PC-9 (cell line): ENCODE measurements at regions not wholly inside any gene's neighbourhood (a gene's known extent, or its start where the extent isn't known, plus 50 kb on each side); places are given as distances from the start of the nearest gene placed in this dataset.

Source experiments
- BruUV-seq: library from RNA; stranded (reverse); fragments of 400-500 nt; replicated peaks from 2 replicates; lab custom pipeline; 2021; lab: Mats Ljungman, UMichigan
- CTCF ChIA-PET: fragments of 300-600 bp; sonication (Branson Sonifier 250); formaldehyde crosslinking; loops from one replicate; lab custom pipeline; 2022; ENCODE audit warnings: antibody characterized with exemption; lab: Charles Lee
- POLR2A ChIA-PET: fragments of 300-600 bp; sonication (Branson Sonifier 250); formaldehyde crosslinking; loops from one replicate; lab custom pipeline; 2022; ENCODE audit warnings: antibody characterized with exemption; ENCODE audit not compliant: unreplicated experiment; lab: Charles Lee
- DNase-seq, 2 experiments: peaks; one replicate each; pipeline versions ENCODE4 v3.0.0 to v3.0.0-alpha.2; 2015 to 2022; ENCODE audit warnings: mixed read lengths in 1 of 2
- H2AFZ ChIP-seq: fragments of 200-600 bp; sonication (generic); 2 replicates; pipeline ENCODE4 v1.8.1; 2017; ENCODE audit warnings: antibody characterized with exemption
- H3F3A ChIP-seq: fragments of 200-600 bp; sonication (generic); 2 replicates; pipeline ENCODE4 v1.8.1; 2017; ENCODE audit warnings: antibody characterized with exemption, mild to moderate bottlenecking, low read depth; ENCODE audit not compliant: insufficient read depth
- H3K27ac ChIP-seq: fragments of 200-600 bp; sonication (generic); 2 replicates; pipeline ENCODE4 v1.6.1; 2016; ENCODE audit warnings: mixed run types
- H3K27me3 ChIP-seq: fragments of 200-600 bp; sonication (generic); 2 replicates; pipeline ENCODE4 v1.6.1; 2016; ENCODE audit warnings: low read depth, mixed run types; ENCODE audit not compliant: insufficient read depth
- H3K36me3 ChIP-seq: fragments of 200-600 bp; sonication (generic); 2 replicates; pipeline ENCODE4 v1.6.1; 2016; ENCODE audit warnings: low read depth, mixed run types
- H3K4me1 ChIP-seq: fragments of 200-600 bp; sonication (generic); replicated peaks from 2 replicates; pipeline ENCODE4 v1.6.1; 2016; ENCODE audit warnings: mixed run types; ENCODE audit not compliant: insufficient read depth
- H3K4me2 ChIP-seq: fragments of 200-600 bp; sonication (generic); 2 replicates; pipeline ENCODE4 v1.6.1; 2017; ENCODE audit warnings: mixed run types
- H3K4me3 ChIP-seq: fragments of 200-600 bp; sonication (generic); 2 replicates; pipeline ENCODE4 v1.6.1; 2016; ENCODE audit warnings: mixed run types
- H3K79me2 ChIP-seq: fragments of 200-600 bp; sonication (generic); 2 replicates; pipeline ENCODE4 v1.6.1; 2017; ENCODE audit warnings: low read depth, mixed run types
- H3K9me2 ChIP-seq: fragments of 200-600 bp; sonication (generic); 2 replicates; pipeline ENCODE4 v1.8.1; 2017; ENCODE audit warnings: mild to moderate bottlenecking; ENCODE audit not compliant: insufficient read depth
- H3K9me3 ChIP-seq: fragments of 200-600 bp; sonication (generic); 2 replicates; pipeline ENCODE4 v1.8.1; 2016; ENCODE audit warnings: low read depth; ENCODE audit not compliant: insufficient read depth
- H4K20me1 ChIP-seq: fragments of 200-600 bp; sonication (generic); 2 replicates; pipeline ENCODE4 v1.8.1; 2017; ENCODE audit not compliant: insufficient read depth
- EZH2 ChIP-seq: fragments of 200-600 bp; sonication (generic); IDR thresholded peaks from 2 replicates; pipeline ENCODE4 v1.8.0; 2017; ENCODE audit warnings: antibody characterized with exemption, low read depth
- intact Hi-C: fragments of 100-400 bp; cut with micrococcal nuclease; formaldehyde crosslinking; loops from one replicate; pipeline ENCODE4 v1.10.0; 2022; ENCODE audit not compliant: unreplicated experiment
- TF ChIP-seq, protein P1 (sequence below): fragments of 200-600 bp; sonication (generic); conservative IDR thresholded peaks from 2 replicates; pipeline ENCODE4 v1.6.1; 2017; ENCODE audit warnings: mixed run types, antibody characterized with exemption, mild to moderate bottlenecking, moderate library complexity

DNA sequence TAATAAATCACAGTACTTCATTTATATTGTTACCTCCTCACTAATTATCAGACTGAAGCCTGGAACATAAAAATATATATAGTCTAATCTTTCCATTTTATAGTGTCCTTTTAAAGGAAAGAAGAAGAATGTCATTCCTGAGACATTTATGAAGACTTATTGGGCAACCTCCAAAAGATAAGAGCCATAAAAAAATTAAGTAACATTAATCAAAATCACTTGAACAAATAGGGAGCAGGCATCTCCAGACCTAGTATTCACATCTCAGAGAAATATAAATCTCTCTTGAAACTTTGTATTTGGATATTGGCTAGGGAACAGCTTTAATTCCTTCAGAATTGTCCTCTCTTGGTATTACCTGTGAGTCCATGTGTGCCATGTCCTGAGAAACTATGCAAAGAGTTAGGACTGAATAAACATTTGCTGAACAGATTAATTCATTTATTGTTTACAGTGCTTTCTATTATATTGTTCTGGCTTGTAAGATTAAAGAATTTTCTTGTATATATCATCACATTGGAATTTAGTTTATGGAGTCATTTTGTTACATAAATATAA lies 530.5 kb upstream of the LRRC4C start:
- DNase-seq, result no peak
- Histone ChIP-seq H3K4me1 (no peaks in the 10 kb centered on the region), H3K4me2 (no peak overlapping the region), H3K27me3 (no peaks in the 10 kb centered on the region), H3K79me2 (no peaks in the 10 kb centered on the region), H3K9me2 (no peaks in the 10 kb centered on the region), H3K27ac (no peak overlapping the region), H3K9me3 (no peaks in the 10 kb centered on the region), H3K4me3 (no peak overlapping the region), H3F3A (no peaks in the 10 kb centered on the region), H4K20me1 (no peaks in the 10 kb centered on the region), H2AFZ (no peak overlapping the region), H3K36me3 (no peaks in the 10 kb centered on the region)
- POLR2A ChIA-PET, result no interaction called here
- intact Hi-C loops, result no loop called here
- CTCF ChIA-PET, result no interaction called here
- no peak for TF ChIP-seq EZH2
- TF ChIP-seq, protein P1, sequence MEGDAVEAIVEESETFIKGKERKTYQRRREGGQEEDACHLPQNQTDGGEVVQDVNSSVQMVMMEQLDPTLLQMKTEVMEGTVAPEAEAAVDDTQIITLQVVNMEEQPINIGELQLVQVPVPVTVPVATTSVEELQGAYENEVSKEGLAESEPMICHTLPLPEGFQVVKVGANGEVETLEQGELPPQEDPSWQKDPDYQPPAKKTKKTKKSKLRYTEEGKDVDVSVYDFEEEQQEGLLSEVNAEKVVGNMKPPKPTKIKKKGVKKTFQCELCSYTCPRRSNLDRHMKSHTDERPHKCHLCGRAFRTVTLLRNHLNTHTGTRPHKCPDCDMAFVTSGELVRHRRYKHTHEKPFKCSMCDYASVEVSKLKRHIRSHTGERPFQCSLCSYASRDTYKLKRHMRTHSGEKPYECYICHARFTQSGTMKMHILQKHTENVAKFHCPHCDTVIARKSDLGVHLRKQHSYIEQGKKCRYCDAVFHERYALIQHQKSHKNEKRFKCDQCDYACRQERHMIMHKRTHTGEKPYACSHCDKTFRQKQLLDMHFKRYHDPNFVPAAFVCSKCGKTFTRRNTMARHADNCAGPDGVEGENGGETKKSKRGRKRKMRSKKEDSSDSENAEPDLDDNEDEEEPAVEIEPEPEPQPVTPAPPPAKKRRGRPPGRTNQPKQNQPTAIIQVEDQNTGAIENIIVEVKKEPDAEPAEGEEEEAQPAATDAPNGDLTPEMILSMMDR, result no peak
- no TSS peak for BruUV-seq

DNA sequence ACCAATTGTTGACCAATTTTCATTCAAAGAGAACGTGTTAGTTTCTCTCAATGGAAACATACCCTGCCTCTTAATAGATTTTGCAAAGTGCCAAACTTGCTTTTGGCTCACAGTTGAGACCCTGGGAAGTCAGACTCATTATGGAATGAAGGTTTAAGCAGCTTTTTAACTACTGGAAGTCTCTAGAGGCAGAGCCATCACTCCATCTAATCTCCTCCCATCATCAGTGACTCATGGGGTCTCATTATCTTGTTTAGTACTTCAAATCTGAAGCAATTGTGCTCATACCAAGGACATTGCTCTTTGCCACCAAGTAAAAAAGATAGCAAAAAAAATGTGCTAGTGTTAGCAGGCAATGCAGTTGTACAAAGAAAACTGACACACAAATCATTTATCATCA lies 537.1 kb upstream of the LRRC4C start:
- no peaks in the 10 kb centered on the region for H3K4me1 ChIP-seq
- H3K9me2 ChIP-seq, result no peaks in the 10 kb centered on the region
- intact Hi-C loops, result no loop called here
- ChIA-PET POLR2A (no interaction called here), CTCF (no interaction called here)
- H3K9me3 ChIP-seq, result no peaks in the 10 kb centered on the region
- no peaks in the 10 kb centered on the region for H3K79me2 ChIP-seq
- H3K4me2 ChIP-seq, result no peak overlapping the region
- no peak overlapping the region for H3K27ac ChIP-seq
- H3F3A ChIP-seq, result no peaks in the 10 kb centered on the region
- H2AFZ ChIP-seq, result no peak overlapping the region
- H3K4me3 ChIP-seq, result no peak overlapping the region
- DNase-seq, result no peak
- BruUV-seq, result no TSS peak
- H4K20me1 ChIP-seq, result no peaks in the 10 kb centered on the region
- no peak for TF ChIP-seq EZH2
- TF ChIP-seq, protein P1, result no peak
- no peaks in the 10 kb centered on the region for H3K27me3 ChIP-seq
- no peaks in the 10 kb centered on the region for H3K36me3 ChIP-seq

DNA sequence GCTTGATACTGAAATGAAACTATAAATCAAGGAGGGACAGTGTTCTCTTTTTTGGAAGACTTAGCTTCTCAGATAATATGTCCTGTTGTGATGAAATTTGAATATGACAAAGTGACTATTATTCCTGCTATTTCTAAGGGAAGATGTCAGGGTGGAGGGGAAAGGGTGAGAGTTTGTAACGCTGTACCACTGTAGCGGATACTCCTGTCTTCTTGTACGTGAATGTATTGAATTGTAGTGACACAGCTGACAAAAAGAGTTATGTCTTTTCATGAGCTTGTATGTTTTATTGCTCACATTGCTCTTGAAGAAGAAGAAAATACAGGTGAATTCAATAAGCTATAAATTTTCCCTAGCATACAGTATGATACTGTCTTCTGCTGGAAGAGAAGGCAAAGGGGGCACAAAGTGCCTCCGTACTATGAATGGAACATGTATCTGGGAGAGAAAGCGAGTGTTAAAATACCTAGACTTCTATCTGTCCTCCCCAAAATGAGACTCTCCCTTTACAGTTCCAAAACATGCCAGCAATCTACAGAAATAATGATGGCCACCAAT lies 538.5 kb upstream of the LRRC4C start:
- Histone ChIP-seq H3F3A (no peaks in the 10 kb centered on the region), H3K9me2 (no peaks in the 10 kb centered on the region), H2AFZ (no peak overlapping the region), H3K4me1 (no peaks in the 10 kb centered on the region), H3K27ac (no peak overlapping the region), H3K79me2 (no peaks in the 10 kb centered on the region), H4K20me1 (no peaks in the 10 kb centered on the region), H3K27me3 (no peaks in the 10 kb centered on the region), H3K4me2 (no peak overlapping the region), H3K4me3 (no peak overlapping the region), H3K36me3 (no peaks in the 10 kb centered on the region), H3K9me3 (no peaks in the 10 kb centered on the region)
- BruUV-seq, result no TSS peak
- CTCF ChIA-PET, result no interaction called here
- DNase-seq, result no peak
- POLR2A ChIA-PET, result no interaction called here
- TF ChIP-seq, protein P1, result no peak
- no peak for TF ChIP-seq EZH2
- intact Hi-C loops, result no loop called here
